Natural killer cell (primary cell): ENCODE measurements at regions not wholly inside any gene's neighbourhood (a gene's known extent, or its start where the extent isn't known, plus 50 kb on each side); places are given as distances from the start of the nearest gene placed in this dataset.
"Not testable (repeated sequence)": the region's sequence is repeated elsewhere in the genome, so short reads cannot be mapped to it uniquely, and the experiment has no call there.

Source experiments
- ATAC-seq, 3 donors: fragments of 150-1000 bp in 2 of 3; fragments of 200-7000 bp in 1 of 3; cut with Tn5 transposase; 1 replicate in 1 of 3; 2 replicates in 2 of 3; pipeline ENCODE4 v1.10.0; 2021; ENCODE audit warnings: mild to moderate bottlenecking in 2 of 3, moderate library complexity in 2 of 3
- DNase-seq, 2 donors: peaks; one replicate each; pipeline versions ENCODE4 v3.0.0 to v3.0.0-alpha.2; 2013 to 2021; ENCODE audit warnings: mixed read lengths in 1 of 2
- H3K27ac ChIP-seq: one replicate; pipeline ENCODE4 v1.5.1; 2013; ENCODE audit warnings: mild to moderate bottlenecking, low read length
- H3K27me3 ChIP-seq: one replicate; pipeline ENCODE4 v1.6.1; 2013; ENCODE audit warnings: low read length; ENCODE audit not compliant: control insufficient read depth, insufficient read depth
- H3K36me3 ChIP-seq: one replicate; pipeline ENCODE4 v1.6.1; 2013; ENCODE audit warnings: low read length; ENCODE audit not compliant: control insufficient read depth, insufficient read depth
- H3K4me1 ChIP-seq: one replicate; pipeline ENCODE4 v1.6.1; 2013; ENCODE audit warnings: low read length; ENCODE audit not compliant: control insufficient read depth, insufficient read depth
- H3K4me3 ChIP-seq: one replicate; pipeline ENCODE4 v1.5.1; 2013; ENCODE audit warnings: low read length
- H3K9me3 ChIP-seq: one replicate; pipeline ENCODE4 v1.6.1; 2013; ENCODE audit warnings: low read length; ENCODE audit not compliant: control insufficient read depth, insufficient read depth
- H3K27ac Mint-ChIP-seq, 2 donors: one replicate each; pipeline ENCODE4 v1.8.0; 2022; ENCODE audit warnings: mild to moderate bottlenecking in 2 of 2, mixed read lengths in 2 of 2, moderate library complexity in 1 of 2
- H3K27me3 Mint-ChIP-seq, 2 donors: one replicate each; pipeline ENCODE4 v1.8.0; 2022; ENCODE audit warnings: low read depth in 2 of 2, mixed read lengths in 2 of 2
- H3K36me3 Mint-ChIP-seq: one replicate; pipeline ENCODE4 v1.8.0; 2022; ENCODE audit warnings: mixed read lengths
- H3K4me1 Mint-ChIP-seq, 2 donors: one replicate each; pipeline ENCODE4 v1.8.0; 2022; ENCODE audit warnings: mixed read lengths in 2 of 2
- H3K4me3 Mint-ChIP-seq: one replicate; pipeline ENCODE4 v1.8.0; 2022; ENCODE audit warnings: mild to moderate bottlenecking, moderate library complexity, mixed read lengths
- H3K9me3 Mint-ChIP-seq, 2 donors: one replicate each; pipeline ENCODE4 v1.8.0; 2022; ENCODE audit warnings: mixed read lengths in 2 of 2
- WGBS: methylation state at CpG from one replicate; pipeline ENCODE4 v1.1.7; 2013; ENCODE audit warnings: missing lambda C conversion rate; ENCODE audit not compliant: insufficient coverage; 5-methylcytosine and 5-hydroxymethylcytosine counted together
- intact Hi-C: fragments of 100-400 bp; cut with micrococcal nuclease; formaldehyde crosslinking; loops from one replicate; pipeline ENCODE4 v1.14.2; 2022
- TF ChIP-seq, protein P1 (sequence below): fragments of 200-600 bp; IDR thresholded peaks from one replicate; pipeline ENCODE4 v1.8.0; 2022; ENCODE audit warnings: antibody characterized with exemption

DNA sequence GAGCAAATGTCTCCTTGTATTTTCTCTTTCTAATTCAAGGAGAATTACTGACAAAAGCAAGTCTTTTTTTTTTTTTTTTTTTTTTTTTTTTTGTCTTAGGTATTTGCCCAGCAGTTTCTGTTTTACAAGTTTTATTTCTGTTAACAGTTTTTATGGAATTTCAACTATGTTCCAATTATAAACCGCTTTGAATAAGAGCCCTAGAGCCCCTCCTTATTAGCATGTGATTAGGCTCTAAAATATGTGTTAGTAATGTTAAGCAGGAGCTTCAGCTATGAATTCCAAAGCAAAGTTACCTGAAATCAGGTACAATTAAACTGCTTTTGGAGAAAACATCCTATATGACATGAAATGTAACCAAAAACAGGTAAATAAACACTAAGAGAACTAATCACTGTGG lies 997.0 kb upstream of the POT1 start:
- no peak overlapping the region for H3K4me3 ChIP-seq
- H3K4me1 ChIP-seq = no peaks in the 10 kb centered on the region
- no peaks in the 10 kb centered on the region for H3K36me3 ChIP-seq
- H3K27me3 Mint-ChIP-seq = no peaks in the 10 kb centered on the region
- H3K27ac Mint-ChIP-seq = no peak overlapping the region
- intact Hi-C loops = no loop called here
- ATAC-seq (no peak), DNase-seq (no peak)
- peaks cover 7% of the 10 kb centered on the region for H3K36me3 Mint-ChIP-seq
- no peaks in the 10 kb centered on the region for H3K9me3 ChIP-seq
- H3K27ac ChIP-seq = no peak overlapping the region
- TF ChIP-seq, protein P1, sequence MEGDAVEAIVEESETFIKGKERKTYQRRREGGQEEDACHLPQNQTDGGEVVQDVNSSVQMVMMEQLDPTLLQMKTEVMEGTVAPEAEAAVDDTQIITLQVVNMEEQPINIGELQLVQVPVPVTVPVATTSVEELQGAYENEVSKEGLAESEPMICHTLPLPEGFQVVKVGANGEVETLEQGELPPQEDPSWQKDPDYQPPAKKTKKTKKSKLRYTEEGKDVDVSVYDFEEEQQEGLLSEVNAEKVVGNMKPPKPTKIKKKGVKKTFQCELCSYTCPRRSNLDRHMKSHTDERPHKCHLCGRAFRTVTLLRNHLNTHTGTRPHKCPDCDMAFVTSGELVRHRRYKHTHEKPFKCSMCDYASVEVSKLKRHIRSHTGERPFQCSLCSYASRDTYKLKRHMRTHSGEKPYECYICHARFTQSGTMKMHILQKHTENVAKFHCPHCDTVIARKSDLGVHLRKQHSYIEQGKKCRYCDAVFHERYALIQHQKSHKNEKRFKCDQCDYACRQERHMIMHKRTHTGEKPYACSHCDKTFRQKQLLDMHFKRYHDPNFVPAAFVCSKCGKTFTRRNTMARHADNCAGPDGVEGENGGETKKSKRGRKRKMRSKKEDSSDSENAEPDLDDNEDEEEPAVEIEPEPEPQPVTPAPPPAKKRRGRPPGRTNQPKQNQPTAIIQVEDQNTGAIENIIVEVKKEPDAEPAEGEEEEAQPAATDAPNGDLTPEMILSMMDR = no peak
- H3K4me3 Mint-ChIP-seq = no peak overlapping the region
- H3K9me3 Mint-ChIP-seq = peaks cover 12 to 15% of the 10 kb centered on the region in 2 donors
- no peaks in the 10 kb centered on the region for H3K27me3 ChIP-seq
- H3K4me1 Mint-ChIP-seq = no peaks in the 10 kb centered on the region
- no CpG with 5 or more reads among the region's 1 CpG for WGBS

DNA sequence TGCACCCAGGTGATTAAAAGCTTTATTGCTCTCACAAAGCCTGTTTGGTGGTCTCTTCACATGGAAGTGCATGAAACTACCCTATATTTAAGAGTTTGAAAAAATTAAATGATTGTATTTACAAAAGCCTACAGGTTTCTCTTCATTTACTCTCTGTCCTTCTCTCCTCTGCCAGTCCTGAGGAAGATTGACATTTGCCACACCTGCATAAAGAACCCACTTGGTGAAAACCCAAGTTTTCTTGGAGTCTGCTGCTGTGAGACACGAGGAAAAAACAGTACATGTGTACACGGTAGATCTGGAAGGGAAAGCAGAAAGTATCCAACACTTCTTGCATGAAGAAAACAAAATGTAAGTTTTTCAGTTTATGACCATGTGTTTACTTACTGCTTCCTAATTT lies 994.4 kb upstream of the POT1 start:
- Histone ChIP-seq H3K27ac (no peak overlapping the region), H3K4me3 (no peak overlapping the region), H3K27me3 (no peaks in the 10 kb centered on the region), H3K9me3 (no peaks in the 10 kb centered on the region), H3K36me3 (no peaks in the 10 kb centered on the region), H3K4me1 (no peaks in the 10 kb centered on the region)
- Mint-ChIP-seq H3K36me3 (peaks cover 7% of the 10 kb centered on the region), H3K4me3 (no peak overlapping the region), H3K4me1 (no peaks in the 10 kb centered on the region), H3K27me3 (no peaks in the 10 kb centered on the region), H3K9me3 (peaks cover 10 to 19% of the 10 kb centered on the region in 2 donors), H3K27ac (no peak overlapping the region)
- intact Hi-C loops = no loop called here
- 79% methylated on average over 2 of the region's 2 CpGs for WGBS
- DNase-seq (no peak), ATAC-seq (no peak)
- TF ChIP-seq, protein P1 = no peak

GRCh38 chr7:125915381-125915948 lies 985.8 kb upstream of the POT1 start:
- WGBS = 65% methylated on average over 4 of the region's 4 CpGs
- H3K27me3 ChIP-seq, H3K4me1 Mint-ChIP-seq, intact Hi-C loops, H3K27ac Mint-ChIP-seq, H3K9me3 ChIP-seq, H3K27me3 Mint-ChIP-seq, H3K4me3 ChIP-seq, H3K27ac ChIP-seq, DNase-seq, H3K4me3 Mint-ChIP-seq, H3K4me1 ChIP-seq, H3K36me3 Mint-ChIP-seq, H3K36me3 ChIP-seq, ATAC-seq: not testable (repeated sequence)
- peaks cover 20 to 45% of the 10 kb centered on the region in 2 donors for H3K9me3 Mint-ChIP-seq

DNA sequence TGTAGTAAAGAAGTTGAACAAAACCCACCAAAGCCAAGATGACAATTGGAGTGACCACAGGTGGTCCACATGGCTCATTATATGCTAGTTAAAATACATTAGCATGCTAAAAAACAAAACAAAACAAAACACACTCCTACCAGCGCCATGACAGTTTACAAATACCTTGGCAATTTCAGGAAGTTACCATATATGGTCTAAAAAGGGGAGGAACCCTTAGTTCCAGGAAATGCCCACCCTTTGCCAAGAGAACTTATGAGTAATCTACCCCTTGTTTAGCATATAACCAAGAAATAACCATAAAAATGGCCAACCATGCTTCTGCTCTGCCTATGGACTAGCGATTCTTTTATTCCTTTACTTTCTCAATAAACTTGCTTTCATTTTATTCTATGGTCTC lies 979.1 kb upstream of the POT1 start:
- TF ChIP-seq, protein P1 = no peak
- Mint-ChIP-seq H3K27me3 (no peaks in the 10 kb centered on the region), H3K4me1 (no peaks in the 10 kb centered on the region), H3K4me3 (no peak overlapping the region), H3K9me3 (peaks cover 17 to 40% of the 10 kb centered on the region in 2 donors), H3K36me3 (peaks cover 18% of the 10 kb centered on the region), H3K27ac (no peak overlapping the region)
- no peaks in the 10 kb centered on the region for H3K4me1 ChIP-seq
- H3K36me3 ChIP-seq = no peaks in the 10 kb centered on the region
- H3K27ac ChIP-seq = no peak overlapping the region
- H3K9me3 ChIP-seq = no peaks in the 10 kb centered on the region
- H3K27me3 ChIP-seq = no peaks in the 10 kb centered on the region
- WGBS = 96% methylated on average over 2 of the region's 2 CpGs
- H3K4me3 ChIP-seq = no peak overlapping the region
- intact Hi-C loops = no loop called here
- ATAC-seq = no peak
- no peak for DNase-seq
